HuH-7 (cell line): ENCODE measurements at regions not wholly inside any gene's neighbourhood (a gene's known extent, or its start where the extent isn't known, plus 50 kb on each side); places are given as distances from the start of the nearest gene placed in this dataset.
"Not testable (repeated sequence)": the region's sequence is repeated elsewhere in the genome, so short reads cannot be mapped to it uniquely, and the experiment has no call there.

Source experiments
- DNase-seq: peaks from one replicate; pipeline ENCODE4 v3.0.0; 2011; ENCODE audit warnings: low spot score

DNA sequence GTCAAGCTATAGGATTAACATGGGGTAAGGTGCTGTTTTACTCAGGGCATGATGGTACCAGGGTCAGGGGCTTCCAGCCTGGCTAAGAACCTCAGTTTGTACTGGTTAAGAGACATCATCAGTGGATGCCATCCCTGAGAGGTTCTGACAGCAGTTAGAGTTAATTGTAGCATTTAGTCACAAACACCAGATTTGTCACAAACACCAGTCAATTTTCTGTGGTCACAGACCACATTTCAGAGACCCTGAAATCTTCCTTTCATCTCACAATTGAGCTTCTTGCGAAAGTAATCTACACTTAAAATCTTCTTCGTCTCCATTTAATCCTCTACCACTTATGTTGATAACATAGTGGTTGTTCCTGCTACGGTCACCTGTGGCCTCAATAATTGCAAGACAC is 143.0 kb upstream of the EGLN3 start:
- no peak for DNase-seq

DNA sequence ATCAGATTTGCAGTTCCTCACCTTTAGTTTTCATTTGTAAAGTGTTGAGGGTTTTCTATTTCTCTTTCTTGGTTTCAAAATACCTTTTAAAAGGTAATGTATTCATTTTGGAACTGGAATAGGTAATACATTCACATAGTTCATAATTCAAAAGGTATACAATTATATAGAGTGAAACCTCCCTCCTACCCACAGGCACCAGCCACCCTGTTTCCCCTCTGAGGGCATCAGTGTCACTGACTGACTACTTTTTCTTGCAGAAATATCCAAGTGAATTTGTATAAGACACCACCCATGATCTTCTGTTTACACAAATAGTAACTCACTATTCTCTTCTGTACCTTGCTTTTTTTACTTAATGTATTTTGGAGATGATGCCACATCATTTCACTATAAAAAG is 139.6 kb upstream of the EGLN3 start:
- no peak for DNase-seq

DNA sequence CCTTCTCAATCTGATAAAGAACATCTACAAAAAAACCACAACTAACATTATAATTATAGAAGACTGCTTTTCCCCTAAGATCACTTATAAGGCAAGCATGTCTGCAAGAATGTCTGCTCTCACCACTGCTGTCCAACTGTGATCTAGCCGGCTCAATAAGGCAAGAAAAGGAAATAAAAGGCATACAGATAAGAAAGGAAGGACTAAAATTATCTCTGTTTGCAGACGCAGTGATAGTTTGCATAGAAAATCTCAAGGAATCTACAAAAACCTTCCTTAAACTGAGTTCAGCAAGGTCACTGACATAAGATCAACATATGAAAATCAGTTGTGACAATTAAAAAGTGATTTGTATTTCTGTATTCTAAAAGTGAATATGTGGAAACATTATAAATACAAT is 138.0 kb upstream of the EGLN3 start:
- DNase-seq: no peak

DNA sequence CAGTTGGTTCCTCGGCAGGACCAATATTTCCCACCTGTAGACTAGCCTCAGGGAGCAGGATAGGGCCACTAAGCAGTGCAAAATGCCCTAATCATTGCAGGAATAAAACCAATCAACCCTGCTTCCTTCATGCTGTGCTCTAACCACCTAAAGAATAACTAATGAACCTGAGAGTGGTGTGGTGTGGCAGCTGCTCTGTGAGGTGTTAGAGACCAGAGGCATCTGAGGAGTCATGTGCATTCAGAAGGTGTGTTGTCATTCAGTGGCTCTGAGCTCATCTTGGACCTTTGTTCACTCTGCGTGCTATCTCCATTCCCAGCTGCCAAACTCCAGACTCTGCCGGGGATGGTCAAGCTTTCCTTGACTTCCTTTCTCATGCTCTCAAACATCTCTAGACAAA is 136.7 kb upstream of the EGLN3 start:
- no peak for DNase-seq

DNA sequence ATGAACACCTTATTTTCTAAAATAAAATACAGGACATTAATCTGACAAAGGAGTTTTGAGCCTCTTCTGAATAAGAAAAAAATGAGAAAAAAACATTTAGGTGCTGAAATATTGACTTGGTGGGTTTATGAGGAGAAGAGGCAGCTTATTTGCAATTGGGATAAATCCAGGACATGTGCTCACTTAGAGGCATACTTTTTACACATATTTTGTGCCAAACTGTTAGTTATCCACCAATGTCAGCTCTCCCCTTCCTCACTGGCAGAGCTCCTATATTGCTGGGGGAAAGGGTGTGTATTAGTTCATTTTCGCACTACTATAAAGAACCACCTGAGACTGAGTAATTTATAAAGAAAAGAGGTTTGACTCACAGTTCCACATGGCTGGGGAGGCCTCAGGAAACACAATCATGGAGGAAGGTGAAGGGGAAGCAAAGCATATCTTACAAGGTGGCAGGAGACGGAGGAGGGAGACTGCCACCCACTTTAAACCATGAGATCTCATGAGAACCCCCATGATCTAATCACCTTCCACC is 135.4 kb upstream of the EGLN3 start:
- DNase-seq: no peak

DNA sequence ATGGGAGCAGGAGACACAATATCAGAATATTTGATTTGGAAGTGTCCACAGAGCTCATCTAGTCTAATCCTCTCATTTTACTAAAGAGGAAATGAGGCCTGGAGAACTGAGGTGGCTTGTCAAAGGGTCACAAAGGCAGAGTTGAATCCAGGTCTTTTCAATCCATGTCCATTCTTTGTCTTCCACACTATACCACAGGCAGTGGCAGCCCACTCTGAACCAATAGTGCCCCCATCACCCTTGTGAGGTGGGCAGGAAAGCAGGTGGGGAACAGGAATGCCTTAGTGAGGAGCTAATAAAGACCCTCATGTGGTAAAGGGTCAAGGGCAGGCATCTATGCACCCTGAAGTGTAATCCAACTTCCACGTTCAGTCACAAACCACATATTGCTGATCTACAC is 134.8 kb upstream of the EGLN3 start:
- no peak for DNase-seq

DNA sequence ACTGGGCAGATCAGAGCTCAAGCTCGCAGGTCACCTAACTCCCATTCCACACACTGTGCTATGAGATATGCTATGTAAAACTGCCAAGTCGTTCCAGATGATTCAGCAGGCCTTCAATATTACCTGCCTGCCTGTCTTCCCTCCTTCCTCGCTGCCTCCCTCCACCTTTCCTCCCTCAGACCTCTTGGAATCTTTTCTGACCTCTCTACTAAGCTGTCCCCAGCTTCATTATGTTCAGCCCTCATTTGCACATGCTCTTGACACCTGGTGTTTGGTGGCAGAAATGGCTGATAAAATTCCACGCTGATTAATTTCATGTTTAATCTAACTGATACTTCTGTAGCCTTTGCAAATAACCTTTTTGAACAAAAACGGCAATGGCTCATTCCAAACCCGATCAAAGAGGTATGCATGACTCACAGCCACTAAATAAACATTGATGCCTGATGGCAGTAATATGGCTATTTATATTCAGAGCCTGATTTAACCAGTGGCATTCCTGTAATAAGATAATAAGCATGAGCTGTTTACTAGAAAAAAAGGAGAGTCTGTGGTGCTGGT is 130.8 kb upstream of the EGLN3 start:
- no peak for DNase-seq

DNA sequence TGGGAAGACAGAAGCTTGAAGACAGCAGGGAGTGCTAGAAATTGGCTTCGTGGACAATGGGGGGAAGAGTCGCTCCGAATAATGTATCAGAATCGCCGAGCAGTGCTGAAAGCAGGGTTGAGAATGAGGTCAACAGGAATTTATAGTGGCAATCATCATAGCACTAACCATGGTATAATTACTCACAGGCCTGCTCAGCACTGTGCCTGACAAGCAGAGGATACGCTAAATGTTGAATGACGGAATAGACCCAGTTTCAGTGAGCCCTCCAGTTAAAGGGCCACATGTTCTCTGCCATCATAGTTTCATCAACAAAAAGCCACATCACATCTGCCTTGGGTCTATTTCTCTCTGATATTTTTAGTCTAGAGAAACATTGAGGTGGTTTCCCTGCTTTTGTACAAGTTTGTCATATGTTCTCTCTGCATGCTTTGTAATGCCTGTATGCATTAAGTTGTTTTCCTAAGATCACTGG is 130.3 kb upstream of the EGLN3 start:
- no peak for DNase-seq

DNA sequence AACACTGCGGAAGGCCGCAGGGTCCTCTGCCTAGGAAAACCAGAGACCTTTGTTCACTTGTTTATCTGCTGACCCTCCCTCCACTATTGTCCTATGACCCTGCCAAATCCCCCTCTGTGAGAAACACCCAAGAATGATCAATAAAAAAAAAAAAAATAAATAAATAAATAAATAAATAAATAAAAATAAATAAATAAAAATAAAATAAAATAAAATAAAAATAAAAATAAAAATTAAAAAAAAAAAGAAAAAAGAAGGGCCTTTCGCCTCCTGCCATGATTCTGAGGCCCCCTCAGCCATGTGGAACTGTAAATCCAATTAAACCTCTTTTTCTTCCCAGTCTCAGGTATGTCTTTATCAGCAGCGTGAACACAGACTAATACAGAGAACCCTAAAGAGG is 128.8 kb upstream of the EGLN3 start:
- DNase-seq: not testable (repeated sequence)

DNA sequence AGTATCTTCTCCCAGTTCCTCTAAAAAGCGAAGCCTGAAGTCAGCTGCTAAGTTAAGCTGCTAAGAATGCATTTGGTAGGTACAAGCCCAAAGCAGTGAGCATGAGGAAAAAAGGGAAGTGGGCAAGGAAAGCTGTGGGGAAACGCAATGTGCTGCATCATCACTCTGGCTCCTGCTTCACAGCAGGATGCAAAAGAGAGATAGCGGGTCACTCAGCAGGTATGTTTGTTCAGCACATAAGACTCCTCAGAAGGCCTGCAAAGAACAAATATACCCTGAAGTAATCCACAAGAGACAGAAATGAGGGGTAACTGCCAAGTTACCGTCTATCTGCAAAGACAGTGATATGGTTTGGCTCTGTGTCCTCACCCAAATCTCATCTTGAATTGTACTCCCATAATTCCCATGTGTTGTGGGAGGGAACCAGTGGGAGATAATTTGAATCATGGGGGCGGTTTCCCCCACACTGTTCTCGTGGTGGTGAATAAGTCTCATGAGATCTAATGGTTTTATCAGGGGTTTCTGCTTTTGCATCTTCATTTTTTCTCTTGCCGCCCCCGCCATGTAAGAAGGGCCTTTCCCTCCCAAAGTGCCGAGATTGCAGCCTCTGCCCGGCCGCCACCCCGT is 127.4 kb upstream of the EGLN3 start:
- no peak for DNase-seq

DNA sequence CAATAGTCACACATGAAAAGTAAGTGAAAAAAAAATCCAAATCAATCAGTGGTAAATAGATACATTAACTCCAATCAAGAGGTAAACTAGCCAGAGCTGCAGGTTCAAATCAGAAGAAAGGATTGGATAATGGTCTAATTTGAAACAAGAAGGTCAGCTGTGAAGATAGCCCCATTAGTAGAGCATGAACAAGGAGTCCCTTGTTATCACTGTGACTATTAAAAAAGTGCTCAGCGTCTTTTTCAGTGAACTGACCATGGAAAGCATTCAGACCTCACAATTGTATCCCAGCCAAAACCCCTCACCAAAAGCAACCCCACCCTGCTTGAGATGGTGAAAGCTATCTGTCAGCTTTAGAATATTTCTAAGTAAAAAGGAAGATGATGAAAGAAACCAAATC is 125.0 kb upstream of the EGLN3 start:
- no peak for DNase-seq

DNA sequence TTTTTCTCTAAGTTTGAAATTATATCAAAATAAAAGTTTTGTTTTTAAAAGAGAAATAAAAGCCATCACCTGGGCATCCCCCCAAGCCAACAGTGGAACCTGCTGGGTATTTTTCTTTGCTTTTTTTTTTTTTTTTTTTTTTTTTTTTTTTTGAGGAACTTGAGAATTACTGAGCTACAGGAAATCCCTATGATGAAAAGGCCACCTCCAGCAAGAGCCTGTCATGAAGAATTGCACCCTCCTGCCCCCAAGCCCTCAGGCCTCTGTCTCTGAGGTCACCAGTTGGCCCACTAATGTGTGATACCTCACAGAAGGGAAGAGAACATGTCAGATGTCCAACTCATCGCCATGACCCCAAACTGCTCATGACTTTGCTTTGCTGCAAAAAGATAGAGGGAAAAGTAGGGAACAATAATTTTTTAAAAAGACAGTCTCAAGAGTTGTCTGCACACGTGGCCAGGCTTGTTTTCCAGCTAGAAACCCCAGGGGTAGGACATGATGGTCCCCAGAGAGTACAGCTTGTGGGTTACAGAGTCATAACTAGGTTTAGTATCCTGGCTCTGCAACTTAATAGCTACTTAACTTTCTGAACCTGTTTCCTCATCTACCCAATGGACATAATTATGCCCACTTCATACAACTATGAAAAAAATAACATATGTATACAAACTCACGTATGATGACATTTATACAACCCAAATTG is 124.3 kb upstream of the EGLN3 start:
- no peak for DNase-seq

DNA sequence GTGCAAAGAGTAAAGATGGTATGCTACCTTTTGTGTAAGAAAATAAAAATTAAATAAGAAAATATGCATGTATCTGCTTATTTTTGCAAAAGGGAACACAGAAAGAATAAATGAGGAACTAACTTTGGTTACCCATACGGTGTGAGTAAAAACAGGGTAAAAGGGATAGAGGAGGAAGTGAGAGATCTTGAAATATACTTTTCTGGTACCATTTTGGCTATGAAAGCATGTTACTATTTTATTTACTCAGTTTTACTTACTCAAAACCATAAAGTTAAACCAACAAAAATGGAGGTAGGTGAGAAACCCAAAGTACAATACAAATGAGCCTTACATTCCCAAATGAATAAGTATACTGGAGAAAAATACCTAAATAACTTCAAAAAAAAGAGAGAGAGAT is 122.0 kb upstream of the EGLN3 start:
- no peak for DNase-seq

DNA sequence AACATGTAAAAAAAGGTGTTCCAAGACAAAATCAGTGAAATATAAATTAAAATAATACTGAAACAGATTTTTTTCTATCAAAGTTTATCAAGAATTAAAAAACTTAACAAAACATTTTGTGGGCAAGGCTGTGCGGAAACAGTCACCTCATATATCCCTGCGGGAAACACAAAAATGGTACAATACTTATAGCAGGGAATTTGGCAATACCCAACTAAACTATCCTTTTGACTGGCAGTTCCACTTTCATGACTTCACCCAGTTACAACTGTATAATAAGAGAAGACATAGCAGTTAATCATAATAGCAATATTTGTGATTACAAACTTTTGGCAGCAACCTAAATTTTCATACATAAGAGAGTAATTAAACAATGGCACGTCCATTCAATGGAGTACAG is 121.5 kb upstream of the EGLN3 start:
- no peak for DNase-seq

DNA sequence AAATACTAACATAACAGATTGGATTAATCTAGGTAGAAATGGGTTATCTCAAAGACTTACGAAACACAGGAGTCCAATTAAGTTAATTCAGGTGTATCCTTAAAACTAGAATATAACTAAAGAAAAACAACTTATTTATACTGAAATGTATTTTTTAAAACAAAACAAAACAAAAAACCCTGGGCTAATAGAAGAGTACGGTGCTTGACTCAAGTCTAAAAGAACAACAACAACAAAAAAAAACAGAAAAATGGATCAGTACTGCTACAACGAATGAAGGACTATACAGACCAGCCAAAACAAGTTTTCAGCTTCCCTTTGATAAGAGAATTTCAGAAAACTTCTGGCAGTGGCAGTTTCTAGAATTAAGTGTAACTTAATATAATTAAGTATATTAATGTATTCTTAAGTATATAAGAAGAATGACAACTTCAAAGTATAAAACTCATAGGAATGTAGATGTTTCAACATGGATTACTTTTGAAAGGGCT is 120.1 kb upstream of the EGLN3 start:
- DNase-seq: no peak

DNA sequence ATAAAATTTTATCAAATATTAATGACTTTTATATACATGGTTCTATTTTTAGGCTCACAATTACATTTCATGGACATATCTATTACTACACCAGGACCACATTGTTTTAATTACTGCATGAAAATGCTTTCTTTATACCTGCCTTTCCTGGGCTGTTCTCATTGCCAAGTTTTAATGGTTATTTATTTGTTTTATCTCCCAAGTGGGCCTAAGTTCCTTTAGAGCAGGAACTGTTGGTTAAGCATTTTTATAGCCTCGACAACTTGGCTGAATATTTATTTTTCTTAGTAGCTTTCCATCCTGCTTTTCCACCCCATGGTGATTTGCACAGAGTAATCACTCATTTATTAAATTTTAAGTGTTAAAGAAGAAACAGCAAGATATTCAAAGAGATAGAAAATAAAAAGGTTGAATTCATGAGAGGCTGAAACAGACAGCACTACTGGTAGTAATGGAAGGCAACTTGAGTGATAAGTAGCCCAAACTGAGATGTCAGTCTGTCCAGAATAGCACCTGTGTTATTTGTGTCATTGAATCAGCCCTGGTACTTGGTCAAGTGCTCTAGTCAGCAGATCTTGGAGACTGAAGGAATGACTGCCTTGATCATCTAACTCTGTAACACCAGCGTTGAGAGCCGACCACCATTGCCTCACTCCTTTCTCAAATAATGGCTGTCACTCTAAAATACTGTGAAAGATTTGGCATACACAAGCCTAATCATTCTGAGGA is 119.1 kb upstream of the EGLN3 start:
- DNase-seq: no peak

DNA sequence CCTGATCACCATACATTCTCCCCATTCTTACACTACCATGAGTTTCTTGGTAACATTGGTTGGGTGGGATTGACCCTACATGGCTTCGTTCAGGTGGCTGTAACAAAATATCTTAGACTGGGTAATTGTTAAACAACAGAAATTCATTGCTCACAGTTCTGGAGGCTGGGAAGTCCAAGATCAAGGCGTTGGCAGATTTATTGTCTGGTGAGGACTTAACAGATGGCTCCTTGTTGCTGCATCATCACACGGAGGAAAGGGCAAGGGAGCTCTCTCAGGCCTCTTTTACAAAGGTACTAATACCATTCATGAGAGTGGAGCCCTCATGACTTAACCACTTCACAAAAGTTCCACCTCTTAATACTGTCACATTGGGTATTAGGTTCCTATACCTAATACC is 116.7 kb upstream of the EGLN3 start:
- DNase-seq: no peak

DNA sequence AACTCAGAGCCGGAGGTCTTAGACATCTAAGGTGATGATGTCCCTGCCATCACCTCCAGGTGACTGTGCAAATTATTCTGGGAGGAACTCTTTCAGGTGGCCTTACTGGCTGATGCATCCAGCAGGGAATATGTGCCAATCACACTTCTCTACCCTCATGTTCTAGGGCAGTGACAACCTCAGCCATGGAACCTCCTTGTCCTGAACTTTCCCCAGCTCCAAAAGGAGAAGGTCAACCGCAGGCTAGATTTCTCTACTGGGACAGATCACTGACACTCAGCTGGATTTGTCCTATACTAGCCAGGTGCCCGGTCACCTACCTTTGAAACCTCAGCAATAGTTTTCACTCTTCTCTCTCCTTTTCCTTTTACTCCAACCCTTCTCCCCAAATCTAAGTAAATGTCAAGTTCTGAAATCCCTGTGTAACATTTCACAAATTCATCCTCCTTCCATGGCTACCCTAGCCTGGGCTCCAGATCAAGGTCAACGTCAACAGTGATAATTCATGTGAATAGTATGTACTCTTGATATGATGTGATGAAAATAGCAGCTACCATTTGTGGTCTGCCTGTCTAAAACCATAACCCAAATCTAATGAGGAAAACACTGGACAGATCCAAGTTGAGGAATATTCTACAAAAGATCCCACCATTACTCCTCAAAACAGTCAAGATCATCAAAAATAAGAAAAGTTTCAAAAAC is 115.0 kb upstream of the EGLN3 start:
- DNase-seq: no peak

DNA sequence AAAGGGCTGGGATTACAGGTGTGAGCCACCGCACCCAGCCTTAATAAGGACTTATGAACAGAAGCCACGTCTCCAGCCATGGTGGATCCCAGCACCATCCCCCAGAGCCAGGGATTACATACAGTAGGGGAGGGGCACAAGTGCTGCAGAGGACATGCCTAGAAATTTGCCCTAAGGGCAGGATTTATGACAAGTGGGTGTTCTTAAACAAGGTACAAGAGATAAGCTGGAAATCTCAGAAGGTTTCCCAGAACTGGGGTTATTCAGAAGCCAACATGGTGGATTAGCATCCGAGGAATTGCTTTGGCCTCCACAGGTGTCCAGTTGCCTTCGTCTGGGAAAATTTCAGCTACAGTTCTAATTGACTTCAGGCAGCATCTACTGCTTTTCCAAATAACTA is 114.4 kb upstream of the EGLN3 start:
- no peak for DNase-seq

DNA sequence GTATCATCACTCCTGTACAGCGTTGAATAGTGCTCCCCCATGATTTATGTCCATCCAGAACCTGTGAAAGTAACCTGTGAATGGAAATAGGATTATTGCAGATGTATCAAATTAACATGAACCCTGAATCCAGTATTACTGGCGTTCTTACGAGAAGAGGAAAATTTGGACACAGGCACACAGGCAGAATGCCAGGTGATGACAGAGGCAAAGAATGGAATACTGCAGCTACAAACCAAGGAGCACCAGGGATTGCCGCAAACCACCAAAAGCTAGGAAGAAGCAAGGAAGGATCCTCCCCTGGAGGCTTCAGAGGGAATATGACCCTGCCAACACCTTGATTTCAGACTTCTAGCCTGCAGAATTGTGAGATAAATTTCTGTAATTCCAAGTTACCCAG is 113.5 kb upstream of the EGLN3 start:
- no peak for DNase-seq

DNA sequence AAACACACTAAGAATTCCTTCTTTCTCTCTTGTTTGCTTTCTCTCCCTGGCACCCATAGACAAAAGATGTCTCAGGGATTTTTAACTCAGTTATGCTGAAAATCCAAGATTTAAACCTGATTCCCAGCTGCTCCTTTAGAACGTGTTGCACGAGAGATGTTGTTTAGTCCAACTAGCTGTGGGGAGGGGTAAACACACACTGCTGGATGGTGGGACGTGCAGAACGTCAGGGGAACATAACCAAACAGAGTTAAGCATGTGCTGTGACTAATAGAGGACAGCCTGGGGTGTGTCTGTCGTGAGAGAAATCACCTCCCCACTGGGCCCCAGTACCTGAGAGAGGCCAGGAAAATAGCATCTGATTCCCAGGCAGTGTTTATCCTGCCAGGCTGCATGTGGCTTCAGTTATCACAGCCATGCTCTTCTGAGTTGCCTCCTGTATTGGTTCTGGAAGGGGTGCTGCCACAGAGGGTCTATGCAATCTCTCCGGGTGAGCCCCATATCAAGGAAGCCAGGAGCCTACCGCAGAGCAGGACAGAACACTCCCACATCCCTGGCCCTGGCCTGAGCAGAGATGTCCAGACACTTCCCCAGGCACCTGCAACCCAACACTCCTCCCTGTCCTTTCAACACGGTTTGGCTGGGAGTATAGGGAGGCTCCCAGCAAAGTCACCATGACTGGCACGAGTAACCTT is 112.7 kb upstream of the EGLN3 start:
- no peak for DNase-seq
